ENCODE measurements at regions not wholly inside any gene's neighbourhood (a gene's known extent, or its start where the extent isn't known, plus 50 kb on each side); places are given as distances from the start of the nearest gene placed in this dataset.

- TF ChIP-seq FOXM1 (IDR thresholded peaks at IDR 0.05; ENCODE audit: borderline replicate concordance), result no peak
- no peak for TF ChIP-seq ZNF384 (IDR thresholded peaks at IDR 0.05)
- no peak for TF ChIP-seq PKNOX1 (IDR thresholded peaks at IDR 0.05)
- TF ChIP-seq SP1 (IDR thresholded peaks at IDR 0.05), result no peak
- TF ChIP-seq CTBP1 (IDR thresholded peaks at IDR 0.05; ENCODE audit: borderline replicate concordance), result no peak
- no peak for TF ChIP-seq BHLHE40 (IDR thresholded peaks at IDR 0.05; ENCODE audit: borderline replicate concordance)
- no peak for TF ChIP-seq TARDBP (IDR thresholded peaks at IDR 0.05)
These were observed 234.4 kb upstream of the GAS1 start for GRCh38 chr9:87181670-87182069.
